ENCODE measurements at regions not wholly inside any gene's neighbourhood (a gene's known extent, or its start where the extent isn't known, plus 50 kb on each side); places are given as distances from the start of the nearest gene placed in this dataset.
"Not testable (repeated sequence)": the region's sequence is repeated elsewhere in the genome, so short reads cannot be mapped to it uniquely, and the experiment has no call there.

- no peak for TF ChIP-seq CTCF (conservative IDR thresholded peaks at IDR 0.05)
- Mint-ChIP-seq H3K9me3 (no peaks in the 10 kb centered on the region), H3K27me3 (peaks cover 10% of the 10 kb centered on the region), H3K4me3 (no peak overlapping the region), H3K36me3 (no peaks in the 10 kb centered on the region), H3K4me1 (ENCODE audit: unreplicated experiment) (no peaks in the 10 kb centered on the region), H3K27ac (peak overlapping the region; percentile 4)
- no peak for DNase-seq (ENCODE audit: extremely low spot score, unreplicated experiment)
Measured at GRCh38 chr2:82994151-82994550, 1464.9 kb downstream of the SUCLG1 start.

- H3K27ac Mint-ChIP-seq, result peak overlapping the region; percentile 4
- H3K27me3 Mint-ChIP-seq, result peaks cover 10% of the 10 kb centered on the region
- no peaks in the 10 kb centered on the region for H3K4me1 Mint-ChIP-seq (ENCODE audit: unreplicated experiment)
- H3K36me3 Mint-ChIP-seq, result no peaks in the 10 kb centered on the region
- TF ChIP-seq CTCF (conservative IDR thresholded peaks at IDR 0.05), result no peak
- H3K4me3 Mint-ChIP-seq, result no peak overlapping the region
- no peaks in the 10 kb centered on the region for H3K9me3 Mint-ChIP-seq
- no peak for DNase-seq (ENCODE audit: extremely low spot score, unreplicated experiment)
Measured at GRCh38 chr2:82993609-82994008, 1465.5 kb downstream of the SUCLG1 start.

- Mint-ChIP-seq H3K36me3 (no peaks in the 10 kb centered on the region), H3K4me1 (ENCODE audit: unreplicated experiment) (no peaks in the 10 kb centered on the region), H3K27ac (no peak overlapping the region), H3K27me3 (peaks cover 10% of the 10 kb centered on the region), H3K9me3 (no peaks in the 10 kb centered on the region), H3K4me3 (no peak overlapping the region)
- TF ChIP-seq CTCF (conservative IDR thresholded peaks at IDR 0.05), result no peak
- DNase-seq (ENCODE audit: extremely low spot score, unreplicated experiment), result no peak
Measured at GRCh38 chr2:82992968-82993367, 1466.1 kb downstream of the SUCLG1 start.

DNA sequence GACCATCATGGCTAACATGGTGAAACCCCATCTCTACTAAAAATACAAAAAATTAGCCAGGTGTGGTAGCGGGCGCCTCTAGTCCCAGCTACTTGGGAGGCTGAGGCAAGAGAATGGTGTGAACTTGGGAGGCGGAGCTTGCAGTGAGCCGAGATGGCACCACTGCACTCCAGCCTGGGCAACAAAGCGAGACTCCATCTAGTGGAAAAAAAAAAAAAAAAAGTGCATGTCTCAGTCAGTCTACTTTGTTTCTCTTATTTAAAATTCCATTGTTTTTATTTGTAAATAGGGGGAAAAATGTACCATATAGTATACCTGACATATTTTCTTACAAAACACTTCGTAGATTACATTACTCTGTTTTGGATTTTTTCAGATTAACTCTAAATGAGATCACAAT lies 1471.4 kb downstream of the SUCLG1 start:
- not testable (repeated sequence) for H3K9me3 Mint-ChIP-seq; H3K4me3 Mint-ChIP-seq; H3K27me3 Mint-ChIP-seq; H3K36me3 Mint-ChIP-seq; H3K27ac Mint-ChIP-seq; H3K4me1 Mint-ChIP-seq (ENCODE audit: unreplicated experiment); DNase-seq (ENCODE audit: extremely low spot score, unreplicated experiment)

- no peaks in the 10 kb centered on the region for H3K36me3 Mint-ChIP-seq
- no peak overlapping the region for H3K4me3 Mint-ChIP-seq
- DNase-seq (ENCODE audit: extremely low spot score, unreplicated experiment), result no peak
- H3K9me3 Mint-ChIP-seq, result no peaks in the 10 kb centered on the region
- H3K27me3 Mint-ChIP-seq, result peaks cover 5% of the 10 kb centered on the region
- no peak overlapping the region for H3K27ac Mint-ChIP-seq
- H3K4me1 Mint-ChIP-seq (ENCODE audit: unreplicated experiment), result no peaks in the 10 kb centered on the region
- no peak for TF ChIP-seq CTCF (conservative IDR thresholded peaks at IDR 0.05)
Measured at GRCh38 chr2:82986899-82987298, 1472.2 kb downstream of the SUCLG1 start.

- no peaks in the 10 kb centered on the region for H3K9me3 Mint-ChIP-seq
- peaks cover 5% of the 10 kb centered on the region for H3K27me3 Mint-ChIP-seq
- H3K27ac Mint-ChIP-seq, result no peak overlapping the region
- H3K36me3 Mint-ChIP-seq, result no peaks in the 10 kb centered on the region
- no peak overlapping the region for H3K4me3 Mint-ChIP-seq
- TF ChIP-seq CTCF (conservative IDR thresholded peaks at IDR 0.05), result no peak
- DNase-seq (ENCODE audit: extremely low spot score, unreplicated experiment), result no peak
- no peaks in the 10 kb centered on the region for H3K4me1 Mint-ChIP-seq (ENCODE audit: unreplicated experiment)
Measured at GRCh38 chr2:82985572-82986197, 1473.4 kb downstream of the SUCLG1 start.
